Transverse colon (tissue), 4 donors: ENCODE measurements at regions not wholly inside any gene's neighbourhood (a gene's known extent, or its start where the extent isn't known, plus 50 kb on each side); places are given as distances from the start of the nearest gene placed in this dataset.

Experiments used
- DNase-seq: peaks from one replicate; pipeline ENCODE4 v3.0.0-alpha.2; 2019
- H3K27ac ChIP-seq, 4 donors: fragments of 200-600 bp; sonication (generic); 2 replicates each; pipeline ENCODE4 v1.5.1; 2016 to 2018; ENCODE audit warnings: inconsistent platforms in 4 of 4
- H3K27me3 ChIP-seq: fragments of 200-600 bp; sonication (generic); 2 replicates; pipeline ENCODE4 v1.5.1; 2017; ENCODE audit warnings: inconsistent platforms
- H3K36me3 ChIP-seq, 4 donors: fragments of 200-600 bp; sonication (generic); 2 replicates each; pipeline ENCODE4 v1.5.1; 2017 to 2019; ENCODE audit warnings: inconsistent platforms in 4 of 4
- H3K4me1 ChIP-seq, 4 donors: fragments of 200-600 bp; sonication (generic); 2 replicates each; pipeline ENCODE4 v1.5.1; 2017 to 2020; ENCODE audit warnings: inconsistent platforms in 4 of 4
- H3K4me3 ChIP-seq, 4 donors: fragments of 200-600 bp; sonication (generic); 1 replicate in 1 of 4; 2 replicates in 3 of 4; pipeline versions ENCODE4 v1.5.1 to v1.6.1; 2017 to 2019; ENCODE audit warnings: inconsistent platforms in 4 of 4
- H3K9me3 ChIP-seq, 2 donors: fragments of 200-600 bp; sonication (generic); 2 replicates each; pipeline ENCODE4 v1.5.1; 2017 to 2019; ENCODE audit warnings: inconsistent platforms in 2 of 2
- CTCF ChIP-seq, 5 experiments: fragments of 200-600 bp in 3 of 5; fragments of 450-650 bp in 2 of 5; sonication (generic) in 3 of 5; IDR thresholded peaks; 1 replicate in 2 of 5; 2 replicates in 3 of 5; pipeline ENCODE4 v1.5.1; 2016 to 2017; ENCODE audit warnings: antibody characterized with exemption in 5 of 5, inconsistent platforms in 3 of 5, mild to moderate bottlenecking in 2 of 5, moderate library complexity in 1 of 5
- EP300 ChIP-seq: sonication (generic); formaldehyde crosslinking; IDR thresholded peaks from one replicate; pipeline ENCODE4 v1.6.1; 2017; ENCODE audit warnings: antibody characterized with exemption, low read depth
- POLR2A ChIP-seq: fragments of 450-650 bp; IDR thresholded peaks from one replicate; pipeline ENCODE4 v1.6.1; 2016; ENCODE audit warnings: antibody characterized with exemption, mild to moderate bottlenecking, moderate library complexity
- POLR2AphosphoS5 ChIP-seq, 3 donors: sonication (generic); formaldehyde crosslinking; IDR thresholded peaks; one replicate each; pipeline ENCODE4 v1.6.1; 2016; ENCODE audit warnings: antibody characterized with exemption in 3 of 3
- WGBS, 2 donors: methylation state at CpG; one replicate each; pipeline ENCODE4 v1.1.5; 2018; ENCODE audit warnings: low coverage in 1 of 2; 5-methylcytosine and 5-hydroxymethylcytosine counted together
- in situ Hi-C, 4 donors: fragments of 200-750 bp; cut with MboI; loops; one replicate each; pipeline versions ENCODE4 v1.15.0 to v1.15.1; 2017; ENCODE audit warnings: low sequenced_read_pairs in 3 of 4, low pct_ligation_motif_present in 1 of 4, low pct_unique_long_range_greater_than_20kb in 1 of 4
- intact Hi-C: fragments of 100-400 bp; cut with DNase I; formaldehyde crosslinking; loops from one replicate; pipeline ENCODE4 v1.15.1; 2023; ENCODE audit warnings: low total_unique reads

GRCh38 chr9:86600291-86600690 is 246.1 kb upstream of the TUT7 start:
- Histone ChIP-seq H3K4me3 (no peak overlapping the region), H3K36me3 (no peaks in the 10 kb centered on the region), H3K4me1 (peaks cover 0 to 4% (median 2%) of the 10 kb centered on the region in 4 donors), H3K9me3 (no peaks in the 10 kb centered on the region), H3K27me3 (no peaks in the 10 kb centered on the region), H3K27ac (no peak overlapping the region)
- DNase-seq: no peak
- intact Hi-C loops (no loop called here), in situ Hi-C loops (no loop called here)
- TF ChIP-seq EP300 (no peak), POLR2A (no peak), CTCF (IDR thresholded peaks at IDR 0.05) (no peak), POLR2AphosphoS5 (IDR thresholded peaks at IDR 0.05) (no peak)
- 33 to 36% methylated on average over 3 of the region's 3 CpGs for WGBS, 2 donors

DNA sequence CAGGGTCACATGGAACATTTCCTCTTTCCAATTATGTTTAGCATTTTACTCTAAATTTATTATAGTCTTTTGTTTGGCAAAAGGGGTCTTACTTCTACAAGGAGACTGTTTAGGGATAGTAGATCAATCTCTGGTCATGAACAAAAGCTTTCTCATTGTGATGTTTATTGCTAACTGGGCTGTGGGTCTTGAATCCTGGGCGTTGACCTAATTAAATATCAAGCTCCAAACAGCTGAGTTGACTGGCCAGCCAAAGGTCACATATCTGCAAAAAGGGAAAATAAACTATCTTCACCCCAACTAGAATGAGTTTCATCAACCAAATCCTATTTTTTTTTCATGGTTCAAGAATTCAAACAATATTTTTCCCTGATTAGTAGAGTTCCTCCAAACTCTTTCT is 245.4 kb upstream of the TUT7 start:
- H3K4me1 ChIP-seq: peaks cover 0 to 4% (median 2%) of the 10 kb centered on the region in 4 donors
- intact Hi-C loops: no loop called here
- 33% methylated on average over 1 of the region's 1 CpG; no CpG with 5 or more reads in 1 of the 2 donors for WGBS, 2 donors
- no peak overlapping the region for H3K4me3 ChIP-seq
- H3K36me3 ChIP-seq: no peaks in the 10 kb centered on the region
- DNase-seq: no peak
- TF ChIP-seq EP300 (no peak), CTCF (IDR thresholded peaks at IDR 0.05) (no peak), POLR2AphosphoS5 (IDR thresholded peaks at IDR 0.05) (no peak), POLR2A (no peak)
- in situ Hi-C loops: no loop called here
- no peak overlapping the region for H3K27ac ChIP-seq
- H3K27me3 ChIP-seq: no peaks in the 10 kb centered on the region
- no peaks in the 10 kb centered on the region for H3K9me3 ChIP-seq

DNA sequence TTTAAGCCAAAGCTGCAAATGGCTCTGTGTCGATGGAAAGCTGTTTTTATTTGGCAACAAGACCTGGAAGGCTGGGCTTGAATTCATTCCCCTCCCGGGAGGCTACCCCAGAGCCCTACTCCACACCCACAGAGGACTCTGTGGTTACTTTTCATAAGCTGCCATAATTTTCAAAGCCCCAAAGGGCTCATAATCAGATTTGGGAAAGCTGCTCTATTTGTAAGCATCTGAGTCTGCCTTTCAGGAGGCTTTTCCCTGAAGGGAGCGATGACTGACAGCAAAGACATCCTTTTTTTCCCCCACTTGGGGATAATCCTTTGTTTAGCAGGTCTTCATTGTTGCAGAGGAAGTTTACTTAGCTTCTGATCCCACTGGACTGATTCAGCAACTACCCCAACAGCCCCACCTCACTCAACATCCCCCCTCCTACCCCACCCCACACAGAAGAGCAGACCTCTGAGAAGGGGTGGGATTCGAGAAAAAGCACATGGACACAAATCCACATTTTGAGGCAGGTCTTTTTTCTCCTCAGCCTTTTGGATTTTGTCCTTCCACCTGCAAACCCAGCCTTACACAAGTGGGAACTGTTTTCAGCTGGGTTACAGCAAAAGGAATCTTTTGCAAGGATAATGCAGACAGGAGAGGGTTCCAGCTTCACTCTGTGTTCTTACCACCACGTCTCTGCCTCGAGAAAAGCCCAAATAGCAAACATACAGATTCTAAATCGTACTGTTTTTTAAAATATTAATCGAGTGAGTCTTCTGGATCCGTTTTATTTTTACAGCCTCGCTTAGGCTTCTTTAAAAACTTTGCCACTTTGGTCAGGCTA is 244.4 kb upstream of the TUT7 start:
- H3K4me3 ChIP-seq: no peak overlapping the region
- H3K4me1 ChIP-seq: peaks cover 0 to 4% (median 2%) of the 10 kb centered on the region in 4 donors
- H3K36me3 ChIP-seq: no peaks in the 10 kb centered on the region
- intact Hi-C loops: no loop called here
- TF ChIP-seq EP300 (no peak), CTCF (IDR thresholded peaks at IDR 0.05) (no peak), POLR2AphosphoS5 (IDR thresholded peaks at IDR 0.05) (no peak), POLR2A (no peak)
- no peak overlapping the region for H3K27ac ChIP-seq
- in situ Hi-C loops: no loop called here
- no peak for DNase-seq
- 58 to 69% methylated on average over 8 to 10 of the region's 10 CpGs for WGBS, 2 donors
- no peaks in the 10 kb centered on the region for H3K9me3 ChIP-seq
- no peaks in the 10 kb centered on the region for H3K27me3 ChIP-seq

GRCh38 chr9:86594724-86595123 is 240.5 kb upstream of the TUT7 start:
- Histone ChIP-seq H3K27ac (no peak overlapping the region), H3K4me3 (no peak overlapping the region), H3K4me1 (peaks cover 0 to 4% (median 0%) of the 10 kb centered on the region in 4 donors), H3K36me3 (no peaks in the 10 kb centered on the region), H3K9me3 (no peaks in the 10 kb centered on the region), H3K27me3 (no peaks in the 10 kb centered on the region)
- in situ Hi-C loops (no loop called here), intact Hi-C loops (no loop called here)
- 84 to 90% methylated on average over 5 to 10 of the region's 10 CpGs for WGBS, 2 donors
- no peak for TF ChIP-seq CTCF (IDR thresholded peaks at IDR 0.05)
- no peak for TF ChIP-seq POLR2AphosphoS5 (IDR thresholded peaks at IDR 0.05)
- TF ChIP-seq EP300: no peak
- no peak for TF ChIP-seq POLR2A
- no peak for DNase-seq
